Right cardiac atrium (tissue), 5 donors: ENCODE measurements at regions not wholly inside any gene's neighbourhood (a gene's known extent, or its start where the extent isn't known, plus 50 kb on each side); places are given as distances from the start of the nearest gene placed in this dataset.

ENCODE experiments used
- ATAC-seq, 2 donors: fragments of 200-7000 bp; cut with Tn5 transposase; one replicate each; pipeline versions ENCODE4 v1.8.0 to v1.9.1; 2020; ENCODE audit warnings: moderate library complexity in 2 of 2, mild to moderate bottlenecking in 1 of 2
- DNase-seq, 3 donors: peaks; one replicate each; pipeline ENCODE4 v3.0.0-alpha.2; 2020
- H3K27ac ChIP-seq: one replicate; pipeline ENCODE4 v1.5.1; 2013; ENCODE audit warnings: mild to moderate bottlenecking, low read length, control low read depth, moderate library complexity
- H3K27me3 ChIP-seq: one replicate; pipeline ENCODE4 v1.6.1; 2013; ENCODE audit not compliant: control insufficient read depth, insufficient read depth
- H3K4me1 ChIP-seq: one replicate; pipeline ENCODE4 v1.6.1; 2013; ENCODE audit warnings: low read length; ENCODE audit not compliant: control insufficient read depth, insufficient read depth
- H3K4me3 ChIP-seq: one replicate; pipeline ENCODE4 v1.5.1; 2013; ENCODE audit warnings: low read length, control low read depth
- H3K9me3 ChIP-seq: one replicate; pipeline ENCODE4 v1.6.1; 2013; ENCODE audit warnings: low read length; ENCODE audit not compliant: control insufficient read depth
- WGBS: extraction: QIAGEN DNeasy Blood & Tissue Kit; methylation state at CpG from one replicate; pipeline ENCODE4 v1.1.7; 2013; 5-methylcytosine and 5-hydroxymethylcytosine counted together
- intact Hi-C, 4 donors: fragments of 100-400 bp; cut with DNase I; formaldehyde crosslinking; loops; one replicate each; pipeline versions ENCODE4 v1.11.0 to v1.14.0; 2022 to 2023
- donor health status: healthy with polysubstance abuse.
- donor health status: DM: no; HTN: yes; CAD: no.
- donor health status: DM: no; HTN: no; CAD: no.
- donor health status: DM: no; HTN: yes; CAD: no; lungs with severe emphysema.
- donor health status: DM: yes; HTN: yes; CAD: no.

DNA sequence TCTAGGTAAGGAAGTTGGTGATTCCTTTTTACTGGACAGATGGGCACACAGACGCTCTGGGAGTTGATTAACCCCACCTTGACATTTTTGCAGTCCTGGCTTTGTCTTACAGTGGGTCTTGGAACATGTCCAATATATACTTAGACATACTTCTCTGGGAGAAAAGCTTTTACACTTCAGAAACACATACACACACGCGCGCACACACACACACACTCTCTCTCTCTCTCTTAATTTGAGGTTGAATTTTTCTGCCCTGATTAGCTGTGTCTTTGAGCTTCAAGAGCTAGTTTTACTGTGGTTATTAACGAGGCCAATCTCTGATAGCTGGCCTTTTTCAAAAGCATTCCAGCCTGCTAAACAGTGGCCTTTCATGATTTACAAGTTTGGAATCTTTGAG is 215.0 kb downstream of the MYCN start:
- Histone ChIP-seq H3K4me1 (no peaks in the 10 kb centered on the region), H3K27me3 (no peaks in the 10 kb centered on the region), H3K4me3 (no peak overlapping the region), H3K9me3 (no peaks in the 10 kb centered on the region), H3K27ac (no peak overlapping the region)
- DNase-seq (no peak), ATAC-seq (no peak)
- 53% methylated on average over 5 of the region's 5 CpGs for WGBS
- intact Hi-C loops: no loop called here

DNA sequence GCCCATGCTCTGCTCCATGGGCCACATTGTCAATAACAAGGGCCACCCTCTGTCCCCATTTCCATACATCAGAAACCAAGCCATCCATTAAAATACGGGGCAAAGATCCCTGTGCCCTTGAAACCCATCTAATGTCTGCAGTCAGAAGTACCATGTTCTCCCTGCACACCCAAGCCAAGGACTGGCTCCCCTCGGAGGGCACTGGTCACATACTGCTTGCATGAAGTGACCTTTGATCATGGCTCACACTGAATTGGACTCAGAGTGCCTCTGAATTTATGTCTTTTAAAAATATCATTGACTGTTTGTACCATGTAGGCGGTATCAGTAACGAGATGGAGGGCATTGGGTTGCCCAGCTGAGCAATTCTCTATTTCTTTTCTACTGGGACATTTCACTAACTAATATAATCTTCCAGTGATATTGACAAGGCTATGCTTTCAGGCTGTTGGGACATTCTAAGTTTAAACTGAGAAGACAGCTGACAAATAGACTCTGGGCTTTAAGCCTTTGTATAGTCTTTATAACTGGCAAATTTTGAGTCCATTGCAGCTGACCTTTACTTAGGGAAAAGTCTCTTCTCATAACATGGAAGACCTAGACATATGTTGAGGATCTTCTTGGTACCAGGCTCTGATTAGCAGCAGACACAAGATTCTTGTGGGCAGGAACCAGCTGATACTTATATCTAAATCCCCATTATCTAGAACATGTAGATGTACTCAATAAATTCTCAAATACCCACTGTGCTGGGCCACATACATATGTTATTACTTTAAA is 214.3 kb downstream of the MYCN start:
- ATAC-seq: no peak
- intact Hi-C loops: no loop called here
- H3K9me3 ChIP-seq: no peaks in the 10 kb centered on the region
- H3K27ac ChIP-seq: no peak overlapping the region
- H3K27me3 ChIP-seq: no peaks in the 10 kb centered on the region
- no peak for DNase-seq
- H3K4me1 ChIP-seq: no peaks in the 10 kb centered on the region
- 90% methylated on average over 4 of the region's 4 CpGs for WGBS
- H3K4me3 ChIP-seq: no peak overlapping the region

DNA sequence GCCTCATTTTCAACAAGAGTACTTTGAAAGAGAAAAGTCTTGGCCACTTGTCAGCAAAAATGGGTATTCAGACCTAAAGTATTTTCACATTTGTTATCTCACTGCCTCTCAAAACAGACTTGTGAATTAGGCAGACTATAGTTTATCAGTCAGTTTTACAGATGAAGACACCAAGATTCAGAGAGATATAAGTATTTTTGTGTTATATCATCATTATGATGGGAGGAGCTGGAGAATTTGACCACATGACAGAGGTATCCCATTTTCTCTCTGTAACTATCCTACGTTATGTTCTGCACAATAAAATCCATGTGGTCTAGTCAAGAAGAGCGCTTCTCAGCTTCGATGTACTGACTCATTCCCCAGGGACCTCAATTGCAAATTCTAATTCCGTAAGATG is 213.7 kb downstream of the MYCN start:
- H3K4me3 ChIP-seq: no peak overlapping the region
- DNase-seq: no peak
- H3K27ac ChIP-seq: no peak overlapping the region
- H3K27me3 ChIP-seq: no peaks in the 10 kb centered on the region
- H3K4me1 ChIP-seq: no peaks in the 10 kb centered on the region
- no peak for ATAC-seq
- H3K9me3 ChIP-seq: no peaks in the 10 kb centered on the region
- intact Hi-C loops: no loop called here
- 90% methylated on average over 4 of the region's 4 CpGs for WGBS

GRCh38 chr2:16153754-16154035 is 213.3 kb downstream of the MYCN start:
- intact Hi-C loops: no loop called here
- H3K27me3 ChIP-seq: no peaks in the 10 kb centered on the region
- no peak overlapping the region for H3K4me3 ChIP-seq
- ATAC-seq: no peak
- H3K27ac ChIP-seq: no peak overlapping the region
- DNase-seq: no peak
- no peaks in the 10 kb centered on the region for H3K4me1 ChIP-seq
- H3K9me3 ChIP-seq: no peaks in the 10 kb centered on the region

DNA sequence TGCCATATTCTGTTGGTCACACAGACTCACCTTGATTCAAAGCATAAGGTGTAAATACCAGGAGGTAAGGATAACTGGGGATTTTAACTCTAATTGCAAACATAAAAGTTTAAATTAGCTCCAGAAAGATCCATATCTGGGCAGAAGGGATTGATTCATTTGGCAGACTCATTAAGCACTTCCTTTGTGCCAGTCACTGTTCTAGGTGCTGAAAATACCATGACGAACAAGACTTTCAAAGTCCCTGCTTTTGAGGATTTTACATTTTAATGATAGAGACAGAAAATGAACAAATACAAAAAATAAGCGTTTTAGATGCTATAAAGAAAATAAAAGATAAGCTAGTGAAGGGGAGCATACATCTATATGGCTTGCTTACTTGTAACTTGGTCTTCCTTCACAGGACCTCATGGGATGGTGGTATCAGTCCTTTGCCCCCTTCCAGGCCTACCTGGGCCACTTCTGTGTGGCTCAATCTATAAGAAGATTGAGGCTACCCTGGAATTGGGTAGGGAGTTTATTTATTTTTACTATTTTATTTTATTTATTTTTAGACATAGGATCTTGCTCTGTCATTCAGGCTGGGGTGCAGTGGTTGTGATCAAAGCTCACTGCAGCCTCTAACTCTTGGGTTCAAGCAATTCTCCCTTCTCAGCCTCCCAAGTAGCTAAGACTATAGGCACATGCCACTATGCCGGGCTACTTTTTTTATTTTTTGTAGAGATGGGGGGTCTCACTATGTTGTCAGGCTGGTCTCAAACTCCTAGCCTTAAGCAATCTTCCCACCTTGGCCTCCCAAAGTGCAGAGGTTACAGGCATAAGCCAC is 212.8 kb downstream of the MYCN start:
- Histone ChIP-seq H3K4me1 (no peaks in the 10 kb centered on the region), H3K4me3 (no peak overlapping the region), H3K27ac (no peak overlapping the region), H3K27me3 (no peaks in the 10 kb centered on the region), H3K9me3 (no peaks in the 10 kb centered on the region)
- intact Hi-C loops: no loop called here
- ATAC-seq (no peak), DNase-seq (no peak)
- WGBS: 70% methylated on average over 3 of the region's 3 CpGs

DNA sequence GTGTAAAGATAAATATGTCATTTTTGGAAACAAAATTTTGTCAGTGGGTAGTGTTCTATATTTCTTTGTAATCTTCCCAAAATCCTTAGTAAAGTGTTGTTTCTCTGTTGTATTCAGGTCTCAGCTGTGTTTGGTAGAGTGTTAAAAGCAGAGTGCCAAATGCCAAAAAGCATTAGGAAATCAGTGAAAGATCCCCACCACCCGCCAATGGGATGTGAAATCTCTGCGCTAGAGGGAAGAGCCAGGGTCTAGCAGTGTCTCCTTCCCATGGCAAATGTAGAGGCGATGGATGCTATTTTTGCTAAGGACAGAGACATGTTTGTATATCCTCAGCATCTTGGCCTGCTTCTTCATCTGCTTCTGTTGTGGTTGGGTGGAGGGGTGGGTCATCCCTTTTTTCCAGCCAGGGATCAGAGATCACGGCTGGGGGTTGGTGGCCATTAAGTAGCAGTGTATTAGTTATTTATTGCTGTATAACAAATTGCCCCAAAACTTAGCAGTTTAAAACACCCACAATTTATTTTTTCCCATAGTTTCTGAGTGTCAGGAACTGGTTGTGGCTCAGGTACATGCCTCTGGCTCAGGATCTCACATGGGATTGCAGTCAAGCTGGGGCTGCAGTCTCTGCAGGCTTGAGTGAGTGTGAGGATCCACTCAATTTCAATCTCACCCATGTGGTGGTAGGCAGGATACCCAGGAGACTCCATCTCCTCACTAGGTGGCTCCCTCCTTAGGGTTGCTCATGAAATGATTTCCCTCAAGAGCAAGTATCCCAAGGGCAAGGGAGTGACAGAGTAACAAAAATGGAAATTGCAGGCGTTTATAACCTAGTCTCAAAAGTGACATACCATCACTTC is 211.9 kb downstream of the MYCN start:
- DNase-seq: no peak
- no peak for ATAC-seq
- whole genome bisulfite sequencing: 86% methylated on average over 5 of the region's 5 CpGs
- Histone ChIP-seq H3K4me3 (no peak overlapping the region), H3K27me3 (no peaks in the 10 kb centered on the region), H3K27ac (no peak overlapping the region), H3K4me1 (no peaks in the 10 kb centered on the region), H3K9me3 (no peaks in the 10 kb centered on the region)
- intact Hi-C loops: no loop called here

DNA sequence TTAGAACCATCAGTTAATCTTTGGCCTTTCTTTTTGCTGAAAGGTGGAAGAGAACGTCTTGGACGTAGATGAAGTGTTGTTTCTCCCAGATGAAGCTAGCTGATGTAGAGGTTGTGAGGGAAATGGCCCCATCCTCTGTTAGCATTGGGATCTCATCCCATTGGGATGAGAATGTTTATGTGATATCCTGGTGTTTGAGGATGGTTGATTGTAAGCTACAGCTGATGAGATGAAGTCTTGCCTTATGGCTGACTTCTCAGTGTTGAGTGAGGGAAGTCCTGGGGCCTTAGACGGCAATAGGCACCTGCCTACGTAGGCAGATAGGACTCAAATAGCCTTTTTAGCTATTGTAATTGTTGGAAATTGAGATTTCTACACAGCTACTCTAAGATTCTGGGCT is 211.3 kb downstream of the MYCN start:
- intact Hi-C loops: no loop called here
- ATAC-seq: no peak
- WGBS: 87% methylated on average over 4 of the region's 4 CpGs

DNA sequence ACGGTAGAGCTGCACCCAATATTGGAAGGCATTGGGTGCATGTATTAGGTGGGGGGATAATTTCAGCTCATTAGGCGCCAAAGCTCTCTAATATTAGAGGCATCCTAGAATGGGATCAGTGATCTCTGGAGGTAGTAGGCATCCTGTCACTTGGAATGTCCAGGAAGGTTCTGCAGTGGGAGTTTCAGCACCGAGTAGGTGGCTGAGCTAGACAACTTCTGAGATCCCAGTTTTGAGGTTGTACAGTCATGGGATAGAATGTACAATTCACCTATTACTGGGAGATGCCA is 210.9 kb downstream of the MYCN start:
- Histone ChIP-seq H3K9me3 (no peaks in the 10 kb centered on the region), H3K27me3 (no peaks in the 10 kb centered on the region), H3K4me3 (no peak overlapping the region), H3K27ac (no peak overlapping the region), H3K4me1 (no peaks in the 10 kb centered on the region)
- DNase-seq (no peak), ATAC-seq (no peak)
- WGBS: 98% methylated on average over 3 of the region's 3 CpGs
- intact Hi-C loops: no loop called here

More for the DNA sequence above, 211.3 kb downstream of the MYCN start:
- H3K27me3 ChIP-seq: no peaks in the 10 kb centered on the region
- H3K4me3 ChIP-seq: no peak overlapping the region
- no peak overlapping the region for H3K27ac ChIP-seq
- no peaks in the 10 kb centered on the region for H3K4me1 ChIP-seq
- DNase-seq: no peak
- no peaks in the 10 kb centered on the region for H3K9me3 ChIP-seq

DNA sequence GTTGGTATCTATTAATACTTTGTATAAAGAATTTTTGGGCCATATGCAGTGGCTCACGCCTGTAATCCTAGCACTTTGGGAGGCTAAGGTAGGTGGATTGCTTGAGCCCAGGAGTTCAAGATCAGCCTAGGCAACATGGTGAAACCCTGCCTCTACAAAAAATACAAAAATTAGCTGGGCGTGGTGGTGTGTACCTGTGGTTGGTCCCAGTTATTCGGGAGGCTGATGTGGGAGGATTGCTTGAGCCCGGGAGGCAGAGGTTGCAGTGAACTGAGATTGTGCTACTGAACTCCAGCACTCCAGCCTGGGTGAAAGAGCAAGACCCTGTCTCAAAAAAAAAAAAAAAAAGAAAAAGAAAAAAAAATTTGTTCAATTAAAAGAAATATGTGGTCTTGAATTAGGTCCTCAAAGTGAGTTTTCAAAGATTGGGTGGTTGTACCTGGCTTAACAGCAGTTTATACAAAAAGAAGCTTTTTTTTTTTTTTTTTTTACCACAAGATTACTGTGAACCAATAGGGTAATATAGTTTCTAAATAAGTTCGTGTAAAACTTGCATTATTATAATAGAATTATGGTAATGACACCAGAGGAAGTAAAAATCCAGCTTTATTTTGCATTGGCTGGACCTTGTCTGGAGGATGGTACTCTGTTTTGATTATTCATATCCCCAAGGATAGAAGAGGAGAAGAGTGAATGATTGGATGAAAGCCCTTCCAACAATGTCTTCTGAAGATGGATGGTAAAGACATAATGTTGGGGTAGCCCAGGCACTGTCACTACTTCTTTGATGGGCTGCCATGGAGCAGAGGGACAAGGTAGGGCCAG is 210.3 kb downstream of the MYCN start:
- H3K4me1 ChIP-seq: no peaks in the 10 kb centered on the region
- no peaks in the 10 kb centered on the region for H3K9me3 ChIP-seq
- ATAC-seq (no peak), DNase-seq (no peak)
- H3K27ac ChIP-seq: no peak overlapping the region
- 87% methylated on average over 5 of the region's 5 CpGs for WGBS
- no peaks in the 10 kb centered on the region for H3K27me3 ChIP-seq
- intact Hi-C loops: no loop called here
- H3K4me3 ChIP-seq: no peak overlapping the region

- intact Hi-C loops: no loop called here
- ATAC-seq: no peak
- Histone ChIP-seq H3K27me3 (no peaks in the 10 kb centered on the region), H3K4me3 (no peak overlapping the region), H3K27ac (no peak overlapping the region), H3K9me3 (no peaks in the 10 kb centered on the region), H3K4me1 (no peaks in the 10 kb centered on the region)
- 72% methylated on average over 17 of the region's 17 CpGs for WGBS
- DNase-seq: no peak
These were observed 209.2 kb downstream of the MYCN start for GRCh38 chr2:16149349-16150243.
